ENCODE measurements at regions not wholly inside any gene's neighbourhood (a gene's known extent, or its start where the extent isn't known, plus 50 kb on each side); places are given as distances from the start of the nearest gene placed in this dataset.

DNA sequence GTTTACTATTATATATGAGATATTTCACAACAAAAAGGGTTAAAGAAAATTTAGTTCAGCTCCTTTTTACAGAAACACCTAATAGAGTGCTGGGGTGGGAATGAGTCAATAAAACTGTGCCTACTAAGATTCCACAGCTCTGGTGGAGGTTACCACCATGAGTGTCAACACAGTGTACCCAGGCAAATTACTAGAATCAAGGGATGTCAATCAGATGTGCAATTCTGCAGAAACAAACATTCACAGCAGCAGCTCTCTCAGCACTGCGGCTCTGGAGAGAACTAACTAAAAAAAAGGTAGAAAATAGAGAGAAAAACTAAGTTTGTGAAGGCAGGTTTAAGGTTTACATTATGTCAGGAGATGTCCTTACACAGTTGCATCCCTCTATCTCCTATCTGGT lies 1313.0 kb downstream of the MAT2B start:
- no peak for TF ChIP-seq POLR2A (IDR thresholded peaks at IDR 0.05)
- TF ChIP-seq, protein P1, sequence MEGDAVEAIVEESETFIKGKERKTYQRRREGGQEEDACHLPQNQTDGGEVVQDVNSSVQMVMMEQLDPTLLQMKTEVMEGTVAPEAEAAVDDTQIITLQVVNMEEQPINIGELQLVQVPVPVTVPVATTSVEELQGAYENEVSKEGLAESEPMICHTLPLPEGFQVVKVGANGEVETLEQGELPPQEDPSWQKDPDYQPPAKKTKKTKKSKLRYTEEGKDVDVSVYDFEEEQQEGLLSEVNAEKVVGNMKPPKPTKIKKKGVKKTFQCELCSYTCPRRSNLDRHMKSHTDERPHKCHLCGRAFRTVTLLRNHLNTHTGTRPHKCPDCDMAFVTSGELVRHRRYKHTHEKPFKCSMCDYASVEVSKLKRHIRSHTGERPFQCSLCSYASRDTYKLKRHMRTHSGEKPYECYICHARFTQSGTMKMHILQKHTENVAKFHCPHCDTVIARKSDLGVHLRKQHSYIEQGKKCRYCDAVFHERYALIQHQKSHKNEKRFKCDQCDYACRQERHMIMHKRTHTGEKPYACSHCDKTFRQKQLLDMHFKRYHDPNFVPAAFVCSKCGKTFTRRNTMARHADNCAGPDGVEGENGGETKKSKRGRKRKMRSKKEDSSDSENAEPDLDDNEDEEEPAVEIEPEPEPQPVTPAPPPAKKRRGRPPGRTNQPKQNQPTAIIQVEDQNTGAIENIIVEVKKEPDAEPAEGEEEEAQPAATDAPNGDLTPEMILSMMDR (IDR thresholded peaks at IDR 0.05) = no peak
- TF ChIP-seq POLR2AphosphoS5 (IDR thresholded peaks at IDR 0.05) = no peak

All from transverse colon (tissue), 4 donors.